Stimulated activated CD4-positive, alpha-beta T cell treated with anti-CD3 and anti-CD28 coated beads, Interleukin-1b, Interleukin-23, amount 100 ng/mL, for 48 hours (primary cell): ENCODE measurements at regions not wholly inside any gene's neighbourhood (a gene's known extent, or its start where the extent isn't known, plus 50 kb on each side); places are given as distances from the start of the nearest gene placed in this dataset.

Experiments
- DNase-seq: peaks from one replicate; pipeline ENCODE4 v3.0.0-alpha.2; 2020

DNA sequence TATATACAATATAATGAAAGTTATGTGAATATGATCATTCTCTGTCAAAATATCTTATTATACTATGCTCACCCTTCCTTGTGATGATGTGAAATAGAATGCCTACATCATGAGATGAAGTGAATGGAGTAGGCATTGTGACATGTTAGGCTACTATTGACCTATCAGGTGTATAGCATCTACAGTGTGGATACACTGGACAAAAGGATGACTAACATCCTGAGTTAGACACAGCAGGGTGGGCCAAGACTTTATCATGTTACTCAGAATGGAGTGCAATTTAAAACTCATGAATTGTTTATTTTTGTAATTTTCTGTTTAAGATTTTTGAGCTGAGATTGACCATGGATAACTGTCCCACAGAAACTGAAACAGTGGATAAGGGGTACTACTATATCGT, 53.4 kb upstream of the NAV3 start:
- no peak for DNase-seq

DNA sequence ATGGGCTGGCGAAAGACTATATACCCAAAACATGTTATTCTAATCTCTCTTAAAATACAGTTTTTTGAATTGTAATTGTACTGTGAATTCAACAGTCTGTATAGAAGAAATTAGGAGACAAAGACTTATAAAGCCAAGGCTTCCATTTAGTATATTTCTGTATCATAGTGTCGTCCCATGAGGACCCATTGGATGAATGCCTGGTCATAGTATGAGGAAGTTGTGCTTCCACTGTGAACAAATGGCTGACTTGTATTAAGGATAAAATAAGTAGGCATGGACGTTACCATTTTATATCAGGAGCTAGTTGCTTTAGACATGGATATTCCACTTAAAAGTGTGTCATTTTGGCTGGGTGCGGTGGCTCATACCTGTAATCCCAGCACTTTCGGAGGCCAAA, 55.9 kb upstream of the NAV3 start:
- DNase-seq, result no peak

DNA sequence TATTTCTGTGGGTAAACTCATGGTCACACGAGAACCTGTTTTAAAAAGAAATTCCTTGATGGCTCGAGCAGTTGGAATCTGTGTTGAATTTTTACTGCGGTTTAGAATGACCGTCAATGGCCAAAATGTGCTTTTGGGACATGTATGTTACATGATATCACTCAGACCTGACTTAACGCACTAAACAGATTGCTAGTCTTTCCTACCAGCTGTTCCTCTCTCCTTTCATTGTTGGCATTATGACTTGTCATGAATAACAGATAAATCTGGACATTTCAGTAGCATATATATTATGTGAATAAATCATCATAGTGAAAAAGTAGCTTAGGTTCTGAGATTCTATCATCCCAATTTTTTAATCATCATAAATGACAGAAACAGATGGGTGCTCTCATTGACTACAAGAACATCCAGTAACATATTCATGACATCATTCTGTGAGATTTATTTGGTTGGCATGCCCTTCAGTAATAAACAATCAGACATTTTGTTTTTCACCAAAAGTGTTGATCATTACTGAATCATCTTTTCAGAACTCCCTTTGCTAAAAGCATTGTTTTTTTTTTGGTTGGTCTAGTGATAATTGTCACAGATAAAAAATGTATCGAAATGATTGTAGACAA, 57.9 kb upstream of the NAV3 start:
- DNase-seq, result no peak

DNA sequence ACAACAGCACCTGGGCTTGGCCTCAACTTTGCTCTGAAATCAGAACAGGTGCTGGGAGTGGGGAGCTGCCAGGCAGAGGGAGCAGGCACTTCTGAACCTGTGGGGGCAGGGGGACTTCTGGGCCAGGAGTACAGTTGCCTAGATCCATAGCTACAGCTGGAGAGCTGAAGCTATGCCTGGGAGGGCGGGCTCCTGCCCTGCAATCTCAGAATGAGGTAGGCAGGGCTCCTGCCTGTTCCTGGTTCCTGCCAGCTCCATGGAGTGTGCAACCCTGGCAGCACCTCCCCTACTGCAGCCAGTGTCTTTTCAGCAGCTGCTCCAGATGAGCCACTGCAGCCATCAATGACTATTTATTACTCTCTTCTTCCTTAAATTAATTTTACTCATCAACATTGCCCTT, 62.1 kb upstream of the NAV3 start:
- no peak for DNase-seq

DNA sequence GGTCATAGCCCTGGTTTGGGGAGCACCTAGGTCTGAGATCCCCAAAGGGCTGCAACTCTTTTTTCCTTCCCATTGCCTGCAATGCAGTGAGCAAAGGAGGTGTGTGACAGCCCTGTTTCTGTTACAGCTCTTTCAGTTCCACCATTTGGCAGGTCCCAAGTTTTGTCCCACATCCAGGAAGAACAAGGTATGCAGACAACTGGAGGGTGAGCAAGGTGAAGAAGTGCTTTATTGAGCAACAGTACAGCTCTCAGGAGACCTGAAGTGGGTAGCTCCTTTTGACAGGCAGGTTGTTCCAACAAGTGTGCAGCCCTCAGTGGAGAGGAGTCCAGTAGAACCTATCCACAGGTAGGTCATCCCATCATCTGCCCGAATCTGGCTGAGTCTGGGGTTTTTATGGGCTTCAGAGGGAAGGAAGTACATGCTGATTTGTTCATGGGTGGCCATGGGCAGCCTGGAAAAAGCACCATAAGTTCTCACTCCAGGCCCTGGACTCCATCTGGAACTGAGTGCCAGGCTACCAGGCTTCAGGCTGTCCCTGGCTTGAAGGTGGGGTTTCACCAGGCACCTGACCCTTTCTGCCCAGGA, 62.8 kb upstream of the NAV3 start:
- no peak for DNase-seq

DNA sequence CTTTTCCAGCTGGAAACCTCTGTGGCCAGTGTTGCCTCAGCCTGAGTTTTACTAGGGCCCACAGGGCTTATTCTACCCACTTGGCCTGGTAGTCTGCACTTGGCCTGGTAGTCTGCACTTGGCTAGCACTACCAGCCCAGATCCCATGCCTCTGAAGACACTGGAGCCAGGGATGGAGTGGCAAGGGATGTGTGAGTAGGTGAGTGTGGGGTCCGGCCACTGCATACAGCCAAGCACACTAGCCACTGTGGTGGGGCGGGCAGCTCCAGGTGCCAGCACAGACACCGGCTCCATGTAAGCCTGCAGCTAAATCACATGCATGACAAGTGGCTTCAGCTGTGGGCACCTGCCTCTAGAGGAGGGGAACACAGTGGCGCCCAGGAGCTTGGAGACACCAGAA, 63.4 kb upstream of the NAV3 start:
- DNase-seq, result no peak

DNA sequence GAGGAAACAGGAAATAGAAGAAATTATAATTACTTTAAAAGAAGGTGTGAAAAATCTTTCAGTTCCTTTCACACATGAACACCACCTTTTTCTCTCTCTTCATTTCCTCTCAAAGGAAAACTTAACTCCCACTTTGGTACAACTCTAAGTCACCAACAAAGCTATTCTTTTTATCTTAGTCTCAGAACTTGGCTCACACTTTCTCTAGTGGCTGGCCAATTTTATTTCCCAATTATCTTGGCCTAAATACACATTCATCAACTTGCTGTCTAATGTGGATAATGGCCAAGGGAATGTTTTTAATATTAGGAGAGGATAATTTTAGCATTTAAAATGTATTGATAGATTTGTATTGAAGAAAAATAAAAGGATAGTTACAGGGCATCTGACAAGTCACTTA, 64.5 kb upstream of the NAV3 start:
- DNase-seq, result no peak

DNA sequence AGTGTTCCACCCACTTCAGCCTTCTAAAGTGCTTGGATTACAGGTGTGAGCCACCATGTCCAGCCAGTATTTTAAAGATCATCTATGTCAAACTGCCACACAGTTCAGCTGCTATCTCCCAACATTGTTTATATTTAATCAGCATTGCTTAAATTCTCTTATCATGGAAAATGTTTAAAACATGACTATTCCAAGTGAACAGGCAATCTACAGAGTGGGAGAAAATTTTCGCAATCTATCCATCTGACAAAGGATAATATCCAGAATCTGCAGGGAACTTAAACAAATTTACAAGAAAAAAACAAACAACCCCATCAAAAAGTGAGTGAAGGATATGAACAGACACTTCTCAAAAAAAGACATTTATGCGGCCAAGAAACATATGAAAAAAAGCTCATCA, 69.4 kb upstream of the NAV3 start:
- DNase-seq, result no peak

DNA sequence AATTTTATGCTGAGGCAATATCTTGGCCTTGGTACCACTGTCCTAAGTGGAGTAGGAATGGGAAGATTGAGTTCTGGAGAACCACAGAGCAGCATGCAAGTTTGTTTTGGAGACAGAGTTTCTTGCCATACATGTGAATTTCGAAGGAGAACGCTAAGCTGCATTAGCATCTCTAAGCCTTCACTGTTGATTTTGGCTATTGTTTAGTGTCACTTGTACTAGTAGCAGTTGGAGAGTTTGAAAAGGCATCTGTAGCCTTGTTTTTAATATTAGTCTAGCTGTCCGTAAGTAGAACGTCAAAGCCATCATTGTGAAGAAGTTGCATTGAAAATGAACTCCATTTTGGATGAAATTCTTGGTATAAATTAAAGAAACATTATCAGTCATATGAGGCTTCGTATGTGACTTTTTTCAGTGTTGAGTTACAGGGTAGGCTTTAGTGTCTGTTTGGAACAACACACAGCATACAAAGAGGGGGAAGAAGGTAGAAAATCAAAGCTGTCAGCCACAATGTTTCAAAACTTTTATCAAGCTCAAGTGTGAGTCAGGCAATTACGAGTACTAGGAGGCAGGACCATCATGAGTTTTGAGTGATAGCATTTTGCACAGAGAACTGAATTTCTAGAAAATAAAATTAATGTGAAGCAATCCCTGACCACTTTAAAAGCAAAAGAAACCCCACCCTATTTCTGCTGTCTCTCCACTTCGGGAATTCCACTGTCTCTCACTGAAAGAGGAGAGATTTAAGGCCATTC, 70.2 kb upstream of the NAV3 start:
- DNase-seq, result no peak

DNA sequence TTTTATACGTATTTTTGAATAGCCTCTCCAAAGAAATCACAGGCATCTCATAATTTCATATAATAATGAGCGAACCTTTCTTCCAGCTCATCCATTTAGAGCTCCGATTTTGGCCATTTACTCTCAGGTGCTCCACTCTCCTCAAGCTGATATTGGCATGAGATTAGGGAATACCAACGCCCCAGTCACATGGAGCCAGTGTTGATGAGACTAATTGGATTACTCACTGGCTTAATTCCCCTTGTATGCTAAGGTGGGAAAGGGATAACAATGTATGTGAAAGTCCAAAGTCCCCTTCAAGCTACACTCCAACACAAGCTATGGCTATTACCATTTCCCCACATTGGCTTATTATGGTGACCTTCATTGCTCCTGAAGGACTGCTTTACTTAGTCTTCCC, 76.6 kb upstream of the NAV3 start:
- no peak for DNase-seq

DNA sequence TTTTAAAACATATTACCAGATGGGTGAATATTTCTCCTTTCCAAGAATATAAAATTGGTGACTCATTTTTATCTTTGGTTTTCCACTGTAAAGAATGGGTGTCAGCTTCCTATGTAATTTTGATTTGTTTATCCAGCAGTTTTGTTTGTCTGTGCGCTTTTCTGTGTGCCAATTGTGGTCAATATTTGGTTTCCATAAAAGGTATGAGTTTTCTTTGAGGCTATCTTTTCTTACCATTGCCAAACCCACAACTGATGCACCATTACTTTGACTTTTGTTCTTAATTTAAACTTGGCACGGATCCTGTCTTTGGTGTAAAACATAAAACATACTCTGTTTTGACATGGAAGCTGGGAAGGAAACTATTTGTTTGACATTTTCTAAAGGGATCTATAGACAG, 78.8 kb upstream of the NAV3 start:
- DNase-seq, result no peak

DNA sequence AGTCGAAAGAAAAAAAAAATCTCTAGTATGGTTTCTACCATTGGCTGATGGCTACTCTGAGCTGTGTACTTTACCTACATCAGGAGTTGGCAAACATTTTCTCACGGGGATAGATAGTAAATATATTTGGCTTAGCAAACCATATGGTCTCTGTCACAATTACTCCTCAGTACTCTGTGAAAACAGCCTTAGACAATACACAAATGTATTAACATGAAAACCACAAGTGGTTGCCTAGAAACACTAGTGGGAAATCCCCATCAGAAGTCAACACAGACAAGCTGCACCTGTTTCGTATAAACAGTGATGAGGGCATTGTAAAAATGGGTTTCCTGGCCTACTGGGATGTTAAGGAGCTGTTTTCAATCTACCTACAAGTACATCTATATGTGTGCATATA, 84.6 kb upstream of the NAV3 start:
- DNase-seq, result no peak

DNA sequence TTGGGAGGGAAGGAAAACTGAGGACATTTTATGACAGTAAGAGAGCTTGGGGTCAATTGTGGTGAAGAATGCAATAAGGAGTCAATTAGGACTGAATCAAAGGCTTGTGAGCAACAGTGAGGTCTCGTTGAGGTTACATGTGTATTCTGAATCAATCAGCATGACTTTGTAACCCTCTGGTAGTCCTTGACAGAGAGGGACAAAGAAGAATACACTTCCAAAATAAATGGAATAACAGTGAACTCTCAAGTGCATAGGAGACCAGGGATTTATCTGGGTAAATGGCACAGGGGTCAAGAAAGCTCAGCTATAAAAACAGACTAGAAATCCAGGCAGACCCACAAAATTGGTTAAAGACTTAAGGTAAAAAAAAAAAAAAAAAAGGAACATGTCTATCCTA, 85.1 kb upstream of the NAV3 start:
- DNase-seq, result no peak

DNA sequence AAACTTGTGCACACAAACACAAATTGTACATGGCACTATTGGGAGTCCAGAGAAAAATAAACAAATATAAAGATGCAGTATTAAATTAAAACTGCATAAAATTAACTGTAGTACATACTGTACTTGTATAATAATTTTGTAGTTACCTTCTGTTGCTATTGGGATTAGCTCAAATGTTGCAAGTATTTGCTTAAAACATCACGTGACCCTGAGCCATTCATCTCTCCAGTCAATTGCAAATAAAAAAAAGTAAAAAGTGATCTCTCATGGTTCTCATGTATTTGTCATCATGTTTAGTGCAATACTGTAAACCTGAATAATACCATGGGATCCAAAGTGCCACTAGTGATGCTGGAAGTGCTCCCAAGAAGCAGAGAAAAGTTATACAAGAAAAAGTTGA, 88.1 kb upstream of the NAV3 start:
- DNase-seq, result no peak

DNA sequence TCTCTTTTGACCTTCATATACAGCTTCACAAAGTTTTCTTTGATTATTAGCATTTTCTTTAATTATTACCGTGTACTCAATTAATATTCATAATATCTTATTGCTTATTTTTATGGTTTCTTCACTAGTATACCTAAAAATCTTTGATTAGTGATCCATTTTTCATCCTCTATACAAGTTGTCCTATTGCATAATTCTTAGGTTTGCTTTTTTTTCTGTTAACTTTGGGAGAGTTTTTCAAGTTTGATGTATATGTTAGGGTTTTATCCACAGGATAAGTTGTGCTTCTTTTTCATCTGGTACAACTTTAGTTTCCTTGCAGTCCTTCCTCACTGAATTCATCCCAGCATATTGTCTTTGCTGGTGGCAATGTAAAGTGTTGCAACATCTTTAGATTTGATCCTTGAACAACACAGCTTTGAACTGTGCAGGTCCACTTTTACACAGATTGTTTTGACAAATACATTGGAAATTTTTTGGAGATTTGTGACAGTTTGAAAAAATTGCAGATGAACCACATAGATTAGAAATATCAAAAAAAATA, 88.6 kb upstream of the NAV3 start:
- no peak for DNase-seq

DNA sequence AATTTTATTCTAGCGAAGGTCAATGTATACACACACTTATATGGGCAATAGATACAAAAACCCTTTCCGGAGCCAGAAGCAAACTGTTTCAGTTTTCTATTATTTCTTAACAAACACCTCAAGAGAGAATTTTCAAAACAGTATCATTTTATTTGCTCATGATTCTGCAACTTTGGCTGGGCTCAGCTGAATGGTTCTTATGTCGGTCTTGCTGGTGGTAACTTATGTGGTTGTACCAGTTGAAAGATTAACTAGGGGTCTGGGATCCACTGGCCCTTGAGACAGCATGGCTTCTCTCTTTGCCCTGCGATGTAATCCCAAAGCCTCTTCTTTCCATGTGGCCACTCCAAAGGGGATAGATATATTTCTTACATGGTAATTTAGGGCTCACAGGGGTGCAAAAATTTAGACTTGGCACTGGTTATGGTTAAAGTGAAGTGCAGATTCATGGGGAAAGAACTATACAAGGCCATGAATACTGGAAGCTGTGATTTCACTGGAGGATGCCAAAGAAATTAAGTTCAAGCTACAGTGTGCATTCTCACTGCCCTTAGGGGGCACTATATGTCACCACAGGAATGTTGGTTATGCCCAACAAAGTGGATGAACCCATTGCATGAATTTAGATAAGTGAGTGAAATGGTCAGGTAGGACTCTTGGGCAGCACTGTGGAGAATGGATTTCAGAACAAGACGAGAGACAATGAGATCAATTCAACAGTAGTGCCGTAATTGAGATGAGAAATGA, 94.3 kb upstream of the NAV3 start:
- no peak for DNase-seq

DNA sequence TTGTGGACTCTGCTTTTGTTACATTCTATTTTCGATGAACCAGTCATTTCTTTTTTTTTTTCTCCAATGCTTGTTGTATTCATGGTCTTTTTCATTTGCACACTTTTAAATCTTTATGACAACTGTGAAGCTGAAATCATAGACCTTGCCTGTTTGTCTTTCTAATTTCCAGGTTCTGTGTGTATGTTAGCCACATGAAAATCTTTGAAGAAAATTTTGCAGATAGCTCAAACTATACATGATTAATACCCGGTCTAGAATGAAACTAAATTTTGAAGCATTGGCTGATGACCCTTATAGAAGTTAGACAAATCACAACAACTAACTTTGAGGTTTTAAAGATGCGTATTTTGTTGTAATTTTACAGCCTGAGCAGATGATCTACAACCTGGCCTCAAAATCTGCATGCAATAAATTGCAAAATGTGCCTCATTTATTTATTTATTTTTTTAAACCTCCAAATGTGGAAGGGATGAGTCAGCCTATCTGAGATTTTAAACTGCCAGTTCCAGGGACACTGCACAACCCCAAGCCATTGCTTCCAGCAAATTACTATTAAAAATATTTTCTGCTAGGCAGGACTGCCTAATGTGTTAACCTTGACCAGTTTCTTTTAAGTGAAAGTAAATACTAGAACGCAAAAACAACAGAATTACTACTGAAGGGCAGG, 96.3 kb upstream of the NAV3 start:
- no peak for DNase-seq

DNA sequence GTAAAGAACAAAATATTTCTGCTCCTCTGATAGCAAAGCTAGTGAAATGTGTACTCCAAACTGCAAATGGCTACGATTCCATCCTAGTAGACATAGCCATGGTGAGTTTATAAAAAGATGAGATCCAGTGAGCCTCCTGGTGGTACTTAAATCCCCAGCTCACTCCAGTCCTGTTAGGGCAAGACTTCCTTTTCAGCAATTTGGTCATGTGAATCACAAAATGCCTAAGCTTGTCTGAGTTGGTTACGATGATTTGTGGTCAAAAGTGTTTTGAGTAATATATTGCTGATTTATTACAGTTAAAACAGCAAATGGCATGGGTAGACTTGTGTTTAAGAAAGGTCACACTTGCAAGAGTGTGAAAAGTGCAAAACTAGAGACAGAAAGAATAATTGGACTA, 102.7 kb upstream of the NAV3 start:
- DNase-seq, result no peak

DNA sequence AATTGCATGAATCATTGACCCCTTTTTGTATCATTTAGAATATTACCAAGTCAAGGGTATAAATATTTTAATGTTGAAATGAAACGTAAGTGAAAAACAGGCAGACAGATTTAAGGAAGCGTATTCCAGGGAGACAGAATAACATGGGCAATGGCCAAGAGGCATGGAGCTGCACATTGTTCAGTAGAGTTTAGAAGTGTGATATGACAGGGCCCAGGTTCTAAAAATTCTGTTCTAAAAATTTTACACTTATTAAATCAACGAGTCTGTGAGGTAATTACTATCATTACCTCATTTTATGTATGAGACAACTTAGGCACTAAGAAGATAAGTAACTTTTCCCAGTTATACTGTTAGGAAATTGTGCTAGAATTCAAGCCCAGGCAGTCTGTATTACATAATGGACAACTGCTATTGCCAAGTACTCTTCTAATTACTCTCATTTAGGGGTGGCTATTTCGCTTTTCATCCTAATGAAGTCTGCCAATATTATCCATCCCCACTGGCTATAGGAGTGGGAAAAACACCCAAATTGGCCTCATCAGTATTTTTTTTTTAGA, 103.2 kb upstream of the NAV3 start:
- DNase-seq, result no peak

DNA sequence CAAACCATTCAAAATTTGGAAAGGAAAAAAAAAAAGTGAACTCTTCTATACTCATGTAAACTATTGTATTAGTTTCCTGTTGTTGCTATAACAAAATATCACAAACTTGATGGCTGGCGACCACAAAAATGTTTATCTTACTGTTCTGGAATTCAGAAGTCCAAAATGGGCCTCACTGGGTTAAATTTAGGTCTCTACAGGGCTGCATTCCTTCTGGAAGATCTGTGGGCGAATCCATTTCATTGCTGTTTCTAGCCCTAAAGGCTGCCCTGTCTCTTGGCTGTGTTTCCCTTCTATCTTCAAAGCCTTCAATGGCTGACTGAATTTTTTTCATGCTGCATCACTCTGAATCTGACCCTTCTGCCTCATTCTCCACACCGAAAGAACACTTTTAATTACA, 105.1 kb upstream of the NAV3 start:
- no peak for DNase-seq

DNA sequence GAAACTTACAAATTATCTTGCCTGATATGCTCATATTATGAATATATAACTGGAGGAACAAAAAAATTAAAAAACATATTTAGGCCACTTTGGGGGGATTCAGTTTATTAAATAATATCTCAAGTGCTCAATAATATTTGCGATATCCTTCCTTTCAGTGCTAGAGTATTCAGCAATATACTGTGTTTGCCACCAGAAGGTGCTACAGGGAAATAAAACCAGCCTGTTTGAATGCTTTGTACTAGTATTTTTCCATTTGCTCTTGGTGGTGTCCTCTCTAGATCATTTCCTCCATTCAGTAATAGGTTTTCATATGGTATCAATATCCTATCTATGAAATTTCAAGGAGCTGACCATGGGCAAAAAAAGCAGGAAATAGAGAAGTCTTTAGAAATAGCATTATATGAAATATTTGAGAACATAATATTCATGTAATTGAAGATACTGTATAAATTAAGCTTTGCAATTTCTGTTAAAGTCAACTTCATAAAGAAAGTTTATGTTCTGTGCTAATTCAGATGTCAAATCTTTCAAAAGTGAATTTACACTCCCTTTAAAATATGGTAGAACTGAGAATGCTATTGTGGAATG, 106.2 kb upstream of the NAV3 start:
- no peak for DNase-seq

DNA sequence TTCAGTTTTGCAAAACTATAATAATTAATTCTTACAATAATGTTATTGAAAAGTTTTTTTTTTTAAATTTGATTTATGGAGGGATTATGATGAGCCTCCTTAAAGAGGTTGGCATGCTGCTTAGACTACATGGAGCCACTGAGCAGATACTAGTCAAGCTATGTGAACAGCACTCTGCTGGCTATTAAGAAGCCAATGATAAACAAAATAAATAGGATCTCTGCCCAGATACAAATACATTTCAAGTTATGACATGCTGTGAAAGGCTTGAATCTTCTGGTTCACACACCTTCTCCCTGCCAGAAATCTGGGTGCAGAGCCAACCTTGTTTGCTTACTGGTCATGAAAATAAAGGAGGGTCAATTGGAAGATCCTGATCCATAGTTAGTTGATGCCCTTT, 107.4 kb upstream of the NAV3 start:
- no peak for DNase-seq
